Cardiac muscle cell (in vitro differentiated cells and primary cell): ENCODE measurements at regions not wholly inside any gene's neighbourhood (a gene's known extent, or its start where the extent isn't known, plus 50 kb on each side); places are given as distances from the start of the nearest gene placed in this dataset.

Experiments
- DNase-seq, 2 donors: peaks; one replicate each; pipeline versions ENCODE4 v3.0.0 to v3.0.0-alpha.2; 2010 to 2017; ENCODE audit warnings: low read depth in 1 of 2, low spot score in 1 of 2
- H3K27ac ChIP-seq: fragments of 200-600 bp; sonication (generic); 2 replicates; pipeline ENCODE4 v1.5.1; 2016
- H3K27me3 ChIP-seq: fragments of 200-600 bp; sonication (generic); 2 replicates; pipeline ENCODE4 v1.6.0; 2016; ENCODE audit warnings: control low read depth
- H3K36me3 ChIP-seq: fragments of 200-600 bp; sonication (generic); 2 replicates; pipeline ENCODE4 v1.5.1; 2016; ENCODE audit warnings: control low read depth
- H3K4me1 ChIP-seq: fragments of 200-600 bp; sonication (generic); 2 replicates; pipeline ENCODE4 v1.8.1; 2017; ENCODE audit warnings: low read depth, mild to moderate bottlenecking, mixed run types
- H3K4me3 ChIP-seq: fragments of 200-600 bp; sonication (generic); 2 replicates; pipeline ENCODE4 v1.5.1; 2016; ENCODE audit warnings: mild to moderate bottlenecking
- H3K9me3 ChIP-seq: fragments of 200-600 bp; sonication (generic); 2 replicates; pipeline ENCODE4 v1.5.1; 2017; ENCODE audit warnings: low read depth, mild to moderate bottlenecking, control low read depth
- TF ChIP-seq, protein P1 (sequence below): IDR thresholded peaks from 2 replicates; pipeline ENCODE4 v1.5.1; 2012; ENCODE audit warnings: low read depth, mild to moderate bottlenecking, low read length

DNA sequence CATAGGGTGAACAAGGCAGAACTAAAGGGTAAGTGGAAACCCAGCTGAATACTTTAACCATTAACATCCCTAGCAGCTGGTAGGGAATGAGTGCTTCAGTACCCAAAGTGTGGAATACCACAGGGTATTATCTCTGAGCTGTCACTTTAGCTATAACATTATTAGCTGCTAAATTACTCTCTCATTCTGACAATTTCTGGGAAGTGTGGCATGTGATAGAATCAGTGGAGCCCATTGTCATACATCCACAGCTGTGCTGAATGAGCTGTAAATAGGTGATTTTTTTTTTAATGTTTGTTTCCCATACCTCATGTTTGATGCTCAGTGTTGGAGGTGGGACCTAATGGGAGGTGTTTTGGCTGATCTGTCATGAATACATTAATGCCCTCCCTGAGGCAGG, 894.3 kb downstream of the DIPK2A start:
- Histone ChIP-seq H3K4me3 (no peak overlapping the region), H3K36me3 (no peaks in the 10 kb centered on the region), H3K4me1 (no peaks in the 10 kb centered on the region), H3K27ac (no peak overlapping the region), H3K27me3 (no peaks in the 10 kb centered on the region), H3K9me3 (no peaks in the 10 kb centered on the region)
- no peak for DNase-seq
- TF ChIP-seq, protein P1, sequence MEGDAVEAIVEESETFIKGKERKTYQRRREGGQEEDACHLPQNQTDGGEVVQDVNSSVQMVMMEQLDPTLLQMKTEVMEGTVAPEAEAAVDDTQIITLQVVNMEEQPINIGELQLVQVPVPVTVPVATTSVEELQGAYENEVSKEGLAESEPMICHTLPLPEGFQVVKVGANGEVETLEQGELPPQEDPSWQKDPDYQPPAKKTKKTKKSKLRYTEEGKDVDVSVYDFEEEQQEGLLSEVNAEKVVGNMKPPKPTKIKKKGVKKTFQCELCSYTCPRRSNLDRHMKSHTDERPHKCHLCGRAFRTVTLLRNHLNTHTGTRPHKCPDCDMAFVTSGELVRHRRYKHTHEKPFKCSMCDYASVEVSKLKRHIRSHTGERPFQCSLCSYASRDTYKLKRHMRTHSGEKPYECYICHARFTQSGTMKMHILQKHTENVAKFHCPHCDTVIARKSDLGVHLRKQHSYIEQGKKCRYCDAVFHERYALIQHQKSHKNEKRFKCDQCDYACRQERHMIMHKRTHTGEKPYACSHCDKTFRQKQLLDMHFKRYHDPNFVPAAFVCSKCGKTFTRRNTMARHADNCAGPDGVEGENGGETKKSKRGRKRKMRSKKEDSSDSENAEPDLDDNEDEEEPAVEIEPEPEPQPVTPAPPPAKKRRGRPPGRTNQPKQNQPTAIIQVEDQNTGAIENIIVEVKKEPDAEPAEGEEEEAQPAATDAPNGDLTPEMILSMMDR, result no peak

DNA sequence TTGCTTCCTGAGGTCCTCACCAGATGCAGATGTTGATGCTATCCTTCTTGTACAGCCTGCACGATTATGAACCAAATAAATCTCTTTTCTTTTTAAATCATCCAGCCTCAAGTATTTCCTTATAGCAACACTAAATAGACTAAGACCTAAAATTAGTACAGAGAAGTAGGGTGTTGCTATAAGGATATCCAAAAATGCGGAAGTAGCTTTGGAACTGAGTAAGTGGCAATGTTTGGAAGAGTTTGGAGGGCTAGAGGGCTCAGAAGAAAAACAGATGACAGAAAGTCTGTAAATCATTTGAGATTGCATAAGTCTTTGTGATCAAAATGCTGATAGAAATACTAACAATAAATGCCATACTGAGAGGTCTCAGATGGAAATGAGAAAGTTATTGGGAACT, 894.9 kb downstream of the DIPK2A start:
- H3K27ac ChIP-seq, result no peak overlapping the region
- H3K36me3 ChIP-seq, result no peaks in the 10 kb centered on the region
- H3K9me3 ChIP-seq, result no peaks in the 10 kb centered on the region
- H3K4me3 ChIP-seq, result no peak overlapping the region
- DNase-seq, result no peak
- H3K4me1 ChIP-seq, result no peaks in the 10 kb centered on the region
- H3K27me3 ChIP-seq, result no peaks in the 10 kb centered on the region
- TF ChIP-seq, protein P1, result no peak

DNA sequence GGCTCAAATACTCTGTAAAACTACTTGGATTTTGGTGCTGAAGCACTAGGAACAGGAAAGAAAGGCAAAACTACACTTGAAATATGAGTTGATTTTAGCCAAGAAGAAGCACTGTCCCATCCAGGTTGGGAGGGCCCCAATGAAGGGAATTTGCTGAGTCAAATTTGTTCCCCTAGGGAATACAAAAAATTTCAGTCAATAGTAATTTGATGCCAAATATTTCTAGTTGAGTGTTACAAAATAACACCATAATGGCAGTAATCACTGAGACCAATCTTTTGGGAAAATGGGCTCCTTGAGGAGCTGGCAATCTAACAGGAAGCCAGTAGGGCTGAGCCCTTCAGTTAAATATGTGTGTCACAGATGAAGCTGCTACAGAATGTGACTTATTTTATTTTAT, 896.9 kb downstream of the DIPK2A start:
- TF ChIP-seq, protein P1, result no peak
- Histone ChIP-seq H3K27me3 (no peaks in the 10 kb centered on the region), H3K4me3 (no peak overlapping the region), H3K4me1 (no peaks in the 10 kb centered on the region), H3K27ac (no peak overlapping the region), H3K36me3 (no peaks in the 10 kb centered on the region), H3K9me3 (no peaks in the 10 kb centered on the region)
- DNase-seq, result no peak

DNA sequence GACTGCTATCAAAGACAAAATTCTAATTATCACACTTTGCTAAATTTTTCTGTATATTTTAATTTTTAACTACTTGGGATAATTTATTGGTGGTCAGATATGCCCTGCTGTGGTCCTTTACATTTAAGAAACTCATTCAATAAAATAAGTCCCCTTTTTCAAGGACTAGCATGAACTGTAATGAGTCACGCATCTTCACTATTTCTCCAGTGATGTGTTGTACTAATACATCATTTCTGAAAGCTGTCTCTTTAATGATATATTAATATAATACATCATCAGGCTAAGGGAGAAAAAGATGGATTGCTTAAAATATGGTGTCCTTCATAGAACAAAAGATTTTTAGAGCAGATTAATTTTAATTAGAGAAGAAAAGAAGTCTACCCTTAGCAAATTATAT, 901.4 kb downstream of the DIPK2A start:
- Histone ChIP-seq H3K27me3 (no peaks in the 10 kb centered on the region), H3K36me3 (no peaks in the 10 kb centered on the region), H3K27ac (no peak overlapping the region), H3K4me1 (no peaks in the 10 kb centered on the region), H3K9me3 (no peaks in the 10 kb centered on the region), H3K4me3 (no peak overlapping the region)
- TF ChIP-seq, protein P1, result no peak
- no peak for DNase-seq

DNA sequence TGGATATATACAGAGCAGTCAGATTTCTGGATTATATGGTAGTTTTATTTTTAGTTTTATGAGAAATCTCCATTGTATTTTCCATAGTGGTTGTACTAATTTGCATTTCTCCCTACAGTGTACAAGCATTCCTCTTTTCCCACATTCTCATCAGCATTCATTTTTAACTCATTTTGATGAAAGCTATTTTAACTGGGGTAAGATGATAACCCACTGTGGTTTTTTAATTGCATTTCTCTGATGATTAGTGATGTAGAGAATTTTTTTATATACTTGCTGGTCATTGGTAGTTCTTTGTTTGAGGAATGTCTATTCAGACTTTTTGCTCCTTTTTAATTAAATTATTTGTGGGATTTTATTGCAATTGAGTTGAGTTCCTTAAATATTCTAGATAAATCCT, 903.6 kb downstream of the DIPK2A start:
- H3K27me3 ChIP-seq, result no peaks in the 10 kb centered on the region
- H3K4me3 ChIP-seq, result no peak overlapping the region
- no peak for DNase-seq
- H3K4me1 ChIP-seq, result no peaks in the 10 kb centered on the region
- H3K9me3 ChIP-seq, result no peaks in the 10 kb centered on the region
- H3K36me3 ChIP-seq, result no peaks in the 10 kb centered on the region
- TF ChIP-seq, protein P1, result no peak
- no peak overlapping the region for H3K27ac ChIP-seq

DNA sequence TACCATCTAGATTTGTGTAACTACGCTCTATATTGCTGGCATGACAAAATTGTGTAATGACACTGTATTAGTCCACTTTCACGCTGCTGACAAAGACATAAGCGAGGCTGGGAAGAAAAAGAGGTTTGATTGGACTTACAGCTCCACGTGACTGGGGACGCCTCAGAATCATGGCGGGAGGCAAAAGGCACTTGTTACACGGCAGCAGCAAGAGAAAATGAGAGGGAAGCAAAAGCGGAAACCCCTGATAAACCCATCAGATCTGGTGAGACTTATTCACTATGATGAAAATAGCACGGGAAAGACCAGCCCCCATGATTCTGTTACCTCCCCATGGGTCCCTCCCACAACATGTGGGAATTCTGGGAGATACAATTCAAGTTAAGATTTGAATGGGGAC, 905.7 kb downstream of the DIPK2A start:
- TF ChIP-seq, protein P1, result no peak
- no peaks in the 10 kb centered on the region for H3K36me3 ChIP-seq
- no peaks in the 10 kb centered on the region for H3K27me3 ChIP-seq
- H3K27ac ChIP-seq, result no peak overlapping the region
- no peaks in the 10 kb centered on the region for H3K9me3 ChIP-seq
- no peak overlapping the region for H3K4me3 ChIP-seq
- no peaks in the 10 kb centered on the region for H3K4me1 ChIP-seq
- no peak for DNase-seq
